Vagina (tissue), 2 donors: ENCODE measurements at regions not wholly inside any gene's neighbourhood (a gene's known extent, or its start where the extent isn't known, plus 50 kb on each side); places are given as distances from the start of the nearest gene placed in this dataset.

Source experiments
- POLR2A ChIP-seq, 2 donors: fragments of 450-650 bp; IDR thresholded peaks; one replicate each; pipeline ENCODE4 v1.6.1; 2017; ENCODE audit warnings: antibody characterized with exemption in 2 of 2, mild to moderate bottlenecking in 2 of 2, moderate library complexity in 2 of 2
- POLR2AphosphoS5 ChIP-seq, 2 donors: sonication (generic); formaldehyde crosslinking; IDR thresholded peaks; one replicate each; pipeline ENCODE4 v1.9.0; 2017; ENCODE audit warnings: antibody characterized with exemption in 2 of 2, mild to moderate bottlenecking in 2 of 2, low read depth in 1 of 2; ENCODE audit not compliant: insufficient read depth in 1 of 2
- TF ChIP-seq, protein P1 (sequence below), 3 experiments: fragments of 450-650 bp in 2 of 3; fragments of 200-600 bp in 1 of 3; sonication (generic) in 1 of 3; IDR thresholded peaks; one replicate each; pipeline ENCODE4 v1.5.1; 2017 to 2019; ENCODE audit warnings: antibody characterized with exemption in 3 of 3, mild to moderate bottlenecking in 2 of 3, moderate library complexity in 2 of 3

DNA sequence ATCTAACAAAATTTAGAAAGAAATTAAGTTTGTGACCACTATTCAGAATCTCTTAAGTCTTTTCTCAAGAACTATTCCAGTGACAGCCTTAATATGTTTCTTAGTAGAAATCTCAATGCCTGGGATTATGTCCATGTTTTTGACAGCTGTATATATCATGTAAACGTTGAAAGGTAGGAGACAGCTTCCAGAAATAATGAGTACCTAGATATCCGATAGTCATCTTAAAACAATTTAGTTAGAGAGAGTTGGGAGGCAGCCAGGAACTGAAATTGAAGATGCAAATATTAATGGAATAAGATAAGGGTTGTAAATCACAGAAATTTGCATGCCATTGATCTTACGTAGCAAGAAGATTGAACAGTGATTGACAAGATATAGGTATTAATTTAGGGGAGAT lies 955.2 kb downstream of the JRKL start:
- TF ChIP-seq, protein P1, sequence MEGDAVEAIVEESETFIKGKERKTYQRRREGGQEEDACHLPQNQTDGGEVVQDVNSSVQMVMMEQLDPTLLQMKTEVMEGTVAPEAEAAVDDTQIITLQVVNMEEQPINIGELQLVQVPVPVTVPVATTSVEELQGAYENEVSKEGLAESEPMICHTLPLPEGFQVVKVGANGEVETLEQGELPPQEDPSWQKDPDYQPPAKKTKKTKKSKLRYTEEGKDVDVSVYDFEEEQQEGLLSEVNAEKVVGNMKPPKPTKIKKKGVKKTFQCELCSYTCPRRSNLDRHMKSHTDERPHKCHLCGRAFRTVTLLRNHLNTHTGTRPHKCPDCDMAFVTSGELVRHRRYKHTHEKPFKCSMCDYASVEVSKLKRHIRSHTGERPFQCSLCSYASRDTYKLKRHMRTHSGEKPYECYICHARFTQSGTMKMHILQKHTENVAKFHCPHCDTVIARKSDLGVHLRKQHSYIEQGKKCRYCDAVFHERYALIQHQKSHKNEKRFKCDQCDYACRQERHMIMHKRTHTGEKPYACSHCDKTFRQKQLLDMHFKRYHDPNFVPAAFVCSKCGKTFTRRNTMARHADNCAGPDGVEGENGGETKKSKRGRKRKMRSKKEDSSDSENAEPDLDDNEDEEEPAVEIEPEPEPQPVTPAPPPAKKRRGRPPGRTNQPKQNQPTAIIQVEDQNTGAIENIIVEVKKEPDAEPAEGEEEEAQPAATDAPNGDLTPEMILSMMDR (IDR thresholded peaks at IDR 0.05), result no peak
- no peak for TF ChIP-seq POLR2A (IDR thresholded peaks at IDR 0.05)
- TF ChIP-seq POLR2AphosphoS5 (IDR thresholded peaks at IDR 0.05; ENCODE audit: insufficient read depth in 1 of 2, low read depth in 1 of 2), result no peak
